ENCODE measurements at regions not wholly inside any gene's neighbourhood (a gene's known extent, or its start where the extent isn't known, plus 50 kb on each side); places are given as distances from the start of the nearest gene placed in this dataset.

DNA sequence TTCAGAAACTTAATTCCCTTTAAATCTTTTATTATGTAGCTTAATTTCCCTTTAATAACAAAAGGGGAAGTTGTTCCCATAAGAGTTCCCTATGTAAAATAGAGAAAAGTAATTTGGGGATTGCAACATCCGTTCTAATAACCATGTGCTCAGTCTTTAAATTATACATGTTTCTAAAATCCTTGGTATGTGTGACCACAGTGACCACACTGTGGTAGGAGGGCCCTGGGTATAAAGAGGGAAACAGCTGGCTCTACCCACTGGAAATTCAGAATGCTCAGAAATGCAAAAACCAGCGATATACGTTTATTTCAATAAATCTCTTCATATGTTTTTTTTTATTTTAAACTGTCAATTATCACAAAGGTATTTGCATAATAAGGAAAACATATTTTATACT lies 219.1 kb downstream of the FGF13 start (continued):
- TF ChIP-seq CUX1 (IDR thresholded peaks at IDR 0.05; ENCODE audit: insufficient replicate concordance, low read depth, low read length) (no peak), CBX5 (IDR thresholded peaks at IDR 0.05; ENCODE audit: low read depth) (no peak), RFX5 (IDR thresholded peaks at IDR 0.05; ENCODE audit: low read depth, low read length) (no peak), EED (IDR thresholded peaks at IDR 0.05; ENCODE audit: low read depth) (no peak), EGR1 (IDR thresholded peaks at IDR 0.05; ENCODE audit: borderline replicate concordance in 1 of 2, low read depth in 2 of 2, low read length in 2 of 2) (no peak), TCF3 (IDR thresholded peaks at IDR 0.05; ENCODE audit: borderline replicate concordance, insufficient read depth, low read depth, low read length) (no peak), IRF3 (IDR thresholded peaks at IDR 0.05) (no peak), ZNF207 (IDR thresholded peaks at IDR 0.05; ENCODE audit: borderline replicate concordance) (no peak), NR2C1 (IDR thresholded peaks at IDR 0.05) (no peak), POLR2AphosphoS2 (IDR thresholded peaks at IDR 0.05; ENCODE audit: low read depth, low read length) (no peak)
